ENCODE measurements at regions not wholly inside any gene's neighbourhood (a gene's known extent, or its start where the extent isn't known, plus 50 kb on each side); places are given as distances from the start of the nearest gene placed in this dataset.

GRCh38 chr18:55838841-55839240 is 250.8 kb upstream of the TCF4 start:
- no peak for ATAC-seq

GRCh38 chr18:55838319-55838718 is 250.3 kb upstream of the TCF4 start:
- no peak for ATAC-seq

GRCh38 chr18:55833543-55833942 is 245.6 kb upstream of the TCF4 start:
- peak; percentile 66 for ATAC-seq

- no peak for ATAC-seq
Observed at GRCh38 chr18:55830544-55830943, 242.6 kb upstream of the TCF4 start.

- no peak for ATAC-seq
Observed at GRCh38 chr18:55821219-55821618, 233.2 kb upstream of the TCF4 start.

GRCh38 chr18:55819448-55819847 is 231.5 kb upstream of the TCF4 start:
- ATAC-seq, result no peak

GRCh38 chr18:55818284-55818683 is 230.3 kb upstream of the TCF4 start:
- ATAC-seq, result no peak

GRCh38 chr18:55811925-55812324 is 223.9 kb upstream of the TCF4 start:
- no peak for ATAC-seq

- ATAC-seq, result no peak
Observed at GRCh38 chr18:55805666-55806065, 217.7 kb upstream of the TCF4 start.

- no peak for ATAC-seq
Observed at GRCh38 chr18:55795101-55795669, 207.2 kb upstream of the TCF4 start.

- no peak for ATAC-seq
Observed at GRCh38 chr18:55794288-55795052, 206.5 kb upstream of the TCF4 start.

GRCh38 chr18:55790296-55790695 is 202.3 kb upstream of the TCF4 start:
- ATAC-seq, result peak; percentile 71

- ATAC-seq, result no peak
Observed at GRCh38 chr18:55787536-55788073, 199.6 kb upstream of the TCF4 start.

GRCh38 chr18:55786651-55787272 is 198.8 kb upstream of the TCF4 start:
- ATAC-seq, result no peak

- no peak for ATAC-seq
Observed at GRCh38 chr18:55783921-55784320, 195.9 kb upstream of the TCF4 start.

GRCh38 chr18:55781481-55781957 is 193.5 kb upstream of the TCF4 start:
- no peak for ATAC-seq

GRCh38 chr18:55780586-55781071 is 192.6 kb upstream of the TCF4 start:
- ATAC-seq, result peak; percentile 17

- peak; percentile 67 for ATAC-seq
Observed at GRCh38 chr18:55779691-55780585, 191.9 kb upstream of the TCF4 start.

GRCh38 chr18:55778788-55779690 is 191.0 kb upstream of the TCF4 start:
- peak; percentile 56 for ATAC-seq

GRCh38 chr18:55777666-55778304 is 189.8 kb upstream of the TCF4 start:
- ATAC-seq, result no peak

GRCh38 chr18:55775972-55776371 is 188.0 kb upstream of the TCF4 start:
- no peak for ATAC-seq
